ENCODE measurements at regions not wholly inside any gene's neighbourhood (a gene's known extent, or its start where the extent isn't known, plus 50 kb on each side); places are given as distances from the start of the nearest gene placed in this dataset.

DNA sequence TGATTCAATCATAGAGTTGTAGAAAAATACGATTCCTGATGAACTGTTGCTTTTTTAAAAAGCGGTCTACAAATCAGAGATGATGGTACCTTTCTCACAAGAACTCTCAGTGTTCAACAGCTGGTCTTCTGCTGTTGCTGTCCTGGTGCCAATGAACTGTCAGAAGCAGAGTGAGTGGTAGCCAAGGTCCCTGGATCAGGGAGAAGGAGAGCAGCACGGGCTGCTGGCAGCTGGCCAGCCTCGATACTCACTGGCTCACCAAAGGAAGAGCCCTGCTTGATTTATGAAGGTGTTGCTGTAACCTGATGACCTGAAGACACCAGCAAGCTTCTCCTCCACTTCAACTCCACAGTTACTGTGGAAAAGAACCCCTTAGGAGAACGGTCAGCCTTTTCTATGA is 300.8 kb upstream of the SOX11 start:
- DNase-seq (ENCODE audit: low read depth, low spot score): no peak

DNA sequence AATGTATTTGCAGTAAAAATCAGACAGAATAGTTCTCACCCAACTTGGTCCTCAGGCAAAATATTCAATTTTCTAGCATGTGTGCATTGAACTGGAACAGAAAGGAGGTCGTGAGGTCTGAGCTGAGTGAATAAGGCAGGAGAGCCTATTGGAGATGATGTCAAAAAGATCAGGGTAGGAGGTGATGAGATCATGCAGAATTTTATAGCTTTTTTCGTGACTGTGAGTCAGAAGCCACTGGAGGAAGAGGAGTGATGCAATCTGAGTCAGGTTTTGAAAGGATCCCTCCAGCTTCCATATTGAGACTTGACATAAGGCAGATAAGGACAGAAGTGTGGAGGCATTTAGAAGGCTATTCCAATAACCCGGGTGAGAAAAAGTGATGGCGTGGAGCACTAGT is 299.5 kb upstream of the SOX11 start:
- no peak for DNase-seq (ENCODE audit: low read depth, low spot score)

- DNase-seq (ENCODE audit: low read depth, low spot score): no peak
Measured at GRCh38 chr2:5393474-5393873, 298.7 kb upstream of the SOX11 start.

GRCh38 chr2:5394223-5394622 is 298.0 kb upstream of the SOX11 start:
- no peak for DNase-seq (ENCODE audit: low read depth, low spot score)

DNA sequence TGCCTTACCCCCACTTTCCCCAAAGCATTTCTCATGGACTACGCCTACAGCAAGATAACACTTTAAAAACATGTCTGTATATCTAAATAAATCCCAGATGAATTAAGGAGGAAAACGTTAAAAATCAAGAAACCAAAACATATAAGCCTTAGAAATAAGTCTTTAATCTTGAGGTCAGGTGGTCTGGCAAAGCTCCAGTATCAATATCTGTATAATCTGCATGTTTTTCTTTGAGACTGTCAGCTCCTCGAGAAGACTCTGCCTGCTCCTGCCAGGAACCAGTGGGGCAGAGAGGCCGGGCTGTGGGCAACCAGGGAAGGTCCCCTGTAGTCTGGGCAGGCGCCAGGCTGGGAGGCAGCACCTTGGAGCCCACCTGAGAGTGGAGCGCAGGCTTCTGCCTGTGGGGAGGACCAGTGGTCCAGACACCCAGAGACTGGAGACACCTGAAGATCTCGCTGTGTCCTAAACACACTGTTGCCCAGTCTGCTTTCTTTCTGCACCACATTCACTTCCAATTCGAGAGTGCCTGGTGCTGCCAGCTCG is 291.0 kb upstream of the SOX11 start:
- peak; percentile 7 for DNase-seq (ENCODE audit: low read depth, low spot score)

- no peak for DNase-seq (ENCODE audit: low read depth, low spot score)
Measured at GRCh38 chr2:5403392-5403791, 288.8 kb upstream of the SOX11 start.

DNA sequence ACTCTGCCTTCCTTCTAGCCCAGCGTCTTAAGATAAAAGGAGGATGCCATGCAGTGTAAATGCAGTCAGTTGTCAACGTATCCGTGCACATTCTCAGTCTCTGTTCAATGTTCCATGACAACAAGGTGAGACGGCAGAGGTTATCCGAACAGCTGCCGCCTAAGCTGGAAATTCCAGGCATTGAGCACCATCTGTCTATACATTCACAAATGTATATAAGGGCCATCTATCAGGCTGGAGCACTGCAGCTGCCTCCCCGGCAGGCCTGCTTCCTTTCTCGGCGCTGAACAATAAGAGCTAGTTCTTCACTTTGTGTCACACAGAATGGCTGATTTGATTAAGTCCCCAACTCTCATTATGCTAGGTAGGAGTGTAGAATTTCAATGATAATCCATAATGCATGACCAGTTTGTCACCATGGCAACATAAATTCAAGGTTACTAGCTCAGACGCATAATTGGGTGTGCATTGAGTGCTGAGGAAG is 282.2 kb upstream of the SOX11 start:
- no peak for DNase-seq (ENCODE audit: low read depth, low spot score)

- no peak for DNase-seq (ENCODE audit: low read depth, low spot score)
Measured at GRCh38 chr2:5410991-5411700, 281.0 kb upstream of the SOX11 start.

DNA sequence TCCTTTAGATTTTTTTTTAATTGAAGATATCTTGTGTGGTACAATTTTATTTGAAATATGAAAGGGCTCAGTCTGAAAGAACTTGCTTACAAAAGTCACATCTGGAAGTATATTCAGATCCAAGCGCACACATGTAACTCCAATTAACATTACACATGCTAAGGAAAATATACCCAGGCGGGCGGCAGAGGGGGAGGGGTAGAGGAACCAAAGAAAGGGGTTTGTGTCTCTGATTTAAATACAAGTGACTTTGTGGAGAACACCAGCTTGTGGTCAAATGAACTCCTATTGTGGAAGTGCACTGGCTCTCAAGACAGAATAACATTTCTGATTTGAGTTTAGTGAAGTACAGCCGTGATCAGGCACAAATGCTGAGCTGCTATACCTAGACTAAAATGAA is 280.2 kb upstream of the SOX11 start:
- DNase-seq (ENCODE audit: low read depth, low spot score): no peak

DNA sequence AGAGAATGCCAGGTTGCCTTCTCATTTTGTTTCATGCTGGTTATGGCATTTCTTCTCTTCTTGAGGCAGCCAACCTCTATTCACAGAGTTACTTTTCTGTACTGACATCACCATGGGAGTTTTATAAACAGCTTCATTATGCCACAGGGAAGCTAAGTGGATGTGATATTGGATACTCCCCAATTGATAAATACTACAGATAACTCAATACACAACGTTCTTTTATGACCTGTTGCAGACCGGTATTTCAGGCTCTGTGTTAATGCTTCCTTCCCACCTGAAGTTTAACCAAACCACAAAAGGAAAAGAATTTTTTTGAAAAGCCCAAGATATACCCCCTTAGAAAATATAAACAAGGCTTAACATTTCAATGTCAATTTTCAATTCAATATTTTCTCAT is 258.3 kb upstream of the SOX11 start:
- no peak for DNase-seq (ENCODE audit: low read depth, low spot score)

DNA sequence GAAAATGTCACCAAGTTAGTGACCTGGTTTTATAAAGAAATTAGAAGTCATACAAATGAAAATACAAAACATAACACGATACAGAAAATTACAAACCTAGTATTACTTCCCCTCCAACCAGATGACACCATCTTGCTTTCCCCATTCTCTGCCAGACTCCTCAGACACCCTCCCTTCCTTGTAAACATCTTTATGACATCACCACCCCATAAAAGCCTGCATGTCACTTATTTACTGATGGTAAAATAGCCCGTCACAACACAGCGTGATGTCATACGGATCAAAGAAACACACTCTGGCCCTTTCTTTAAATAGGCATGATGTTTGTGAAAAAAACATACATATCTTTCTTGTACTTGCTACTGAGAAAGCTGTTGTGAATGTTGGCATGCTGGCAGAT is 254.8 kb upstream of the SOX11 start:
- no peak for DNase-seq (ENCODE audit: low read depth, low spot score)

GRCh38 chr2:5440174-5440573 is 252.0 kb upstream of the SOX11 start:
- no peak for DNase-seq (ENCODE audit: low read depth, low spot score)

GRCh38 chr2:5442736-5443135 is 249.4 kb upstream of the SOX11 start:
- no peak for DNase-seq (ENCODE audit: low read depth, low spot score)

- no peak for DNase-seq (ENCODE audit: low read depth, low spot score)
Measured at GRCh38 chr2:5444168-5444567, 248.0 kb upstream of the SOX11 start.

GRCh38 chr2:5444854-5445253 is 247.3 kb upstream of the SOX11 start:
- DNase-seq (ENCODE audit: low read depth, low spot score): no peak

DNA sequence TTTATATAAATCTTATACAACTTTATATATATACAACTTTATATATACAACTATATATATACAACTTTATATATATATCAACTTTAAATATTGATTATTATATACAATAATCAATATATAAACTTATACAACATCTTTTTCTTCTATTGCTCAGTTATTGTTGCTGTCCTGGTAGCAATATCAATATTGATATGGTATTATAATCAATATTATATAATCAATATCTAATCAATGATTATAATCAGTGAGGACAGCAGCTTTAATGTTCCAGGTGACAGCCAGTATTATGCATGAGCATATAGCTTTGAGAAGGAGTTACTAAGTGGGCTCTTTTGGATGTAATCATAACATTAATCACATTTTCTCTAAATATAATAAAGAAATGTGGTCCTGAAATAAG is 242.3 kb upstream of the SOX11 start:
- no peak for DNase-seq (ENCODE audit: low read depth, low spot score)

DNA sequence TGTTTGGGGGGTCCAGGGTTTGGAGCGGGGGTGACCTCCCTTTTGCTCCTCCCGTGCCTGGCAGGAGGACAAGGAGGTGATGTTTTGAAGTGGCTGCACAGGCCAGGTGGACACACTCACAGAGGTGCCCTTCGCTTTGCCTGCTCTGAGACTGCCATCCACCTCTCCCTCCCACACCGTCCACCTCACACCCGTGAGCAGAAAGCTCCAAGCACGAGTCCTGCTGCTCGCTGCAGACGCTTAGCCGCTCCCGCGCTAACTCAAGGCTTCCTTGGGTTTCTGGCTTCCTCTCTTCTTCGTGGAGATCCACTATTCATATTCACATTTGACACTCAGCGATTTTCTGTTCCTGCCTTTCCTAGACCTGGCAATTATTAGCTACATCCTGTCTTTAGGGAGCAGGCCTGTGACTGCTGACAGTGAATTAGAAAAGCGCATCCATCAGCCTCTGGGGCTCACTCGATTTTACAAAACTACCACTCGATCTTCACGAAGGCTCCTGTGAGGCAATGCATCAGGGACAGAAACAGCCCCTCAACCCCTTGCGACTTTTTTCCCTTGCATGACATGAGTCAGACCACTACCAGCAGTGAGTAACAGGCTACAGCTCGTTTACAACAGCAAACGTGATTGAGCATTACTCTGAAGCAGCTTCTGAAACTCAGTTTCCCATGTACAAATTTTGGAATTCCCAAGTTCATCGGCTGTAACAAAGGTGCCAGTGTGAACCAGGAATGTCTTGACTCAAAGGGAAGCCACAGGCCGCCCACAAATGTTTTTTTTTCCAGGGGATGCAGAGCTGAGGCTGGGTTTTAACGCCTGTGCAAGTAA is 238.7 kb upstream of the SOX11 start:
- no peak for DNase-seq (ENCODE audit: low read depth, low spot score)

GRCh38 chr2:5454051-5454390 is 238.2 kb upstream of the SOX11 start:
- no peak for DNase-seq (ENCODE audit: low read depth, low spot score)

- DNase-seq (ENCODE audit: low read depth, low spot score): no peak
Measured at GRCh38 chr2:5459041-5459440, 233.1 kb upstream of the SOX11 start.

DNA sequence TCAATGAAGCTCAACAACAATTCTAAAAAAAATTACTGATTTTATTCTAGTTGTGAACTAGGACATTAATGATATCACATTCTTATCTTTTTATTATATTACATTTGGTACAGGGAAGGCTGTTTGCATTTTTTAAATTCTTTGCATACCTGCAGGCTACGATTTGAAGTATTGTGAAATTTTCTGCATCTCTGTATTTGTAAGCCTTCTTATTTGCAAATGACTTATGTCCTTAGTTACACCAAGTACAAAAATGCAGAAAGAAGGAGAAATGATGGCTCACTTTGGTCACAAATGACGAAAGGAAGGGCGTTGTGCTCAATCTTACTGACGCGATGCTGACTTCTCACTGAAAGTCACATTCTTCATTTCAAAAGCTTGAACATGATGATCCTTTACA is 227.5 kb upstream of the SOX11 start:
- no peak for DNase-seq (ENCODE audit: low read depth, low spot score)

DNA sequence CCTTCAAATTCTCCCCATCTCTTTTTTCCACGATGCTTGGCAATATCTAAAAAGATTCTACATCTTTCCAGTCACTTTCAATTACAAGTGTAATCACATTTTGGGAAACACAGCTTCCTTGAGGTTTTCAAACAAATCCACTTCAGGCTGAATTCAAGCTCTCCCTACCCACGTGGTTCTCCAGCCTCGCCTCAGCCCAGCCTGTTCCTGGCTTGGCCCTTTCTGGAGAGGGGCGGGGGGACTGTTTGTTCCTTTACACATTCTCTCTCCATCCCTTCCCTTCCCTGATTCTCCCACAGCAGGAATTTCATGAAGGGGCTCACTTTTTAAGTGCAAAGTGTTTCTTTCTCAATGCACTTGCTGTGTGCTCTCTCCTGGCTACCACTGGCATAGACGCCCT is 226.3 kb upstream of the SOX11 start:
- no peak for DNase-seq (ENCODE audit: low read depth, low spot score)

DNA sequence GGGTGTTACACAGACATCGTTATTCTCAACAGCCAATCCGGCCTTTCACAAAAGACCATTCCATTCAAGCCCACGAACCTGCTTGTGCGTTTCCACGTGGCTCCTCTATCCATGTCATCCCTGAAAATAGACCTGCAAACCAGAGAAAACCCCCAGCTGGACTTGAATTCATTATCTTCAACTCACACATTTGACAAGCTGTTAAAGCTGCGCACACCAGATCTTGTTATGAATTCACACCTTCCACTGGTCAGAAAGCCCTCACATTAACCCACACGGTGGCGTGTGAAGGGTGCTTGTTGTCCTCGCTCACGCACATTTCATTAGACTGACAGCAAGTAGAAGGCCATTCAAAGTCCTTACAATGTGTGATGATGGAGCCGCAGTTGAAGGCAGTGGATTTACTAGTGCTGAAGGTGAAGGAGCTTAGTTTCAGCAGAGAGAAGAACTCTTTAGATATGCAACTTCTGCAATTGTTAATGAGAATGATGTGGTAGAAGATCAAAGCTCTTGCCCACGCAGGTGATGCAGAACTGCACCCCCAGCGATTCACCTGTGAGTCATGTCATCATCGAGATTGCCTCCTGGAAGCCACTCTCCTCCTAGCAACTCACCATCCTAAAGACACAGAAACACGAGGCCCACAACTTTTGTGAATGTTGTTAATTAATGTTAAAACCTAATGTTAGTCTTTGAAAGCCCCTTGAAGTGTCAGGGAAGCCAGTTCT is 224.8 kb upstream of the SOX11 start:
- no peak for DNase-seq (ENCODE audit: low read depth, low spot score)

Data from smooth muscle cell of the brain vasculature (primary cell).